Body of pancreas (tissue), 4 donors: ENCODE measurements at regions not wholly inside any gene's neighbourhood (a gene's known extent, or its start where the extent isn't known, plus 50 kb on each side); places are given as distances from the start of the nearest gene placed in this dataset.

Source experiments
- POLR2A ChIP-seq, 3 donors: fragments of 450-650 bp; IDR thresholded peaks; one replicate each; pipeline ENCODE4 v1.6.1; 2016; ENCODE audit warnings: antibody characterized with exemption in 3 of 3, mild to moderate bottlenecking in 2 of 3
- TF ChIP-seq, protein P1 (sequence below), 7 experiments: fragments of 450-650 bp in 4 of 7; fragments of 200-600 bp in 3 of 7; sonication (generic) in 3 of 7; IDR thresholded peaks; one replicate each; pipeline ENCODE4 v1.5.1; 2016 to 2019; ENCODE audit warnings: antibody characterized with exemption in 7 of 7

DNA sequence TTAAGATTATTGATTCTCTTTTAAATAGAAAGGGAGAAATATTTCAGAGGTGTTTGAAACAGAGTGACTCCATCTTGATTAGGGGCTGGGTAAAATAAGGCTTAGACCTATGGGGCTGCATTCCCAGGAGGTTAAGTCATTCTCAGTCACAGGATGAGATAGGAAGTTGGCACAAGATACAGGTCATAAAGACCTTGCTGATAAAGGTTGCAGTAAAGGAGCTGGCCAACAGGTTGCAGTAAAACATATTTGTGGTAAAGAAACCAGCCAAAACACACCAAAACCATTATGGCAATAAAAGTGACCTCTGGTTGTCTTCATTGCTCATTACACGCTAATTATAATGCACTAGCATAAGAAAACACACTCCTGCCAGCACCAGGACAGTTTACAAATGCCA lies 165.0 kb downstream of the SPIN4 start:
- TF ChIP-seq, protein P1, sequence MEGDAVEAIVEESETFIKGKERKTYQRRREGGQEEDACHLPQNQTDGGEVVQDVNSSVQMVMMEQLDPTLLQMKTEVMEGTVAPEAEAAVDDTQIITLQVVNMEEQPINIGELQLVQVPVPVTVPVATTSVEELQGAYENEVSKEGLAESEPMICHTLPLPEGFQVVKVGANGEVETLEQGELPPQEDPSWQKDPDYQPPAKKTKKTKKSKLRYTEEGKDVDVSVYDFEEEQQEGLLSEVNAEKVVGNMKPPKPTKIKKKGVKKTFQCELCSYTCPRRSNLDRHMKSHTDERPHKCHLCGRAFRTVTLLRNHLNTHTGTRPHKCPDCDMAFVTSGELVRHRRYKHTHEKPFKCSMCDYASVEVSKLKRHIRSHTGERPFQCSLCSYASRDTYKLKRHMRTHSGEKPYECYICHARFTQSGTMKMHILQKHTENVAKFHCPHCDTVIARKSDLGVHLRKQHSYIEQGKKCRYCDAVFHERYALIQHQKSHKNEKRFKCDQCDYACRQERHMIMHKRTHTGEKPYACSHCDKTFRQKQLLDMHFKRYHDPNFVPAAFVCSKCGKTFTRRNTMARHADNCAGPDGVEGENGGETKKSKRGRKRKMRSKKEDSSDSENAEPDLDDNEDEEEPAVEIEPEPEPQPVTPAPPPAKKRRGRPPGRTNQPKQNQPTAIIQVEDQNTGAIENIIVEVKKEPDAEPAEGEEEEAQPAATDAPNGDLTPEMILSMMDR (IDR thresholded peaks at IDR 0.05): no peak
- TF ChIP-seq POLR2A (IDR thresholded peaks at IDR 0.05): no peak
